ENCODE measurements at regions not wholly inside any gene's neighbourhood (a gene's known extent, or its start where the extent isn't known, plus 50 kb on each side); places are given as distances from the start of the nearest gene placed in this dataset.
"Not testable (repeated sequence)": the region's sequence is repeated elsewhere in the genome, so short reads cannot be mapped to it uniquely, and the experiment has no call there.

DNA sequence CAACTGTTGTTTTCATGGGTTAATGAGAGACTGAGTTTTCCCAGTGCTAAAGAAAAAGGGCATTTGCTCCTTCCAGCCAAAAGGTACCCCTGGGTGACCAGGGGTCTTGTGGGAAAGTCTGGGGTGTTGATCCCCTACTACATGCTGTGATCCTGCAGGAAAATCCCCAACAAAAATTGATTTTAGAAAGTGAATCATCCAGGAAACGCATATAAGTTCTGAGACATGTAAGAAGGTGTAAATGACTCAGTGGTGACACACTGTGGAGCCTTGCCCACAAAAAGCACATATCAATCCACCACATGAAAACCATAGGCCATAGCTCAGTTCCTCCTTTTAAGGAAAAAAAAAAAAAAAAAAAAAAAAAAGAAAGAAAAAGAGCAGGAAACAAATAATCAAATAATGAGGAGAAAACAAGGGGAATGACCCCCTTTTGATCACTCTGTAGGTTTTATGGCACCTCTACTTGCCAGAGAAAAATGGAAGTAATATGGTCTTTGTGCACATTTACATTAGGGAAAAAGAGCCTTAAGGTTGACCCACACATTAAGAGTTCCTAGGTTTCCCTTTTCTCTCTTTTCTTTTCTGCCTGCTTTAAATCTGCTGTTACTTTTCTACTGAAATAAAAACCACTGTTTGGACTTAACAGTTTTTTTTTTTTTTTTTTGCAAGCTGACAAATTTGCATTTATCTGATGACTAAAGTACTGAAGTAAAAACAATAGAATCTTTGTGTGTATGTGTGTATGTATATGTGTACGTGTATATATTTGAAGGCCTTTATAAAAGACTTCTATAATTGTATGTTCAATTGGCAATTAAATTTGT lies 386.0 kb downstream of the KIF20B start:
- Histone ChIP-seq H3K36me3 (ENCODE audit: insufficient read depth, low read length) (no peaks in the 10 kb centered on the region), H3K27me3 (ENCODE audit: insufficient read depth, low read length, poor library complexity, severe bottlenecking) (no peaks in the 10 kb centered on the region), H3K9me3 (ENCODE audit: low read length) (no peaks in the 10 kb centered on the region), H3K4me3 (ENCODE audit: low read length) (no peak overlapping the region), H3K27ac (ENCODE audit: low read depth, low read length) (no peak overlapping the region), H3K4me1 (ENCODE audit: insufficient read depth, low read length) (no peaks in the 10 kb centered on the region)
- no peaks in the 10 kb centered on the region for H3K27me3 Mint-ChIP-seq
- no peak for DNase-seq
- H3K4me3 Mint-ChIP-seq = no peak overlapping the region
- H3K36me3 Mint-ChIP-seq = no peaks in the 10 kb centered on the region
- H3K27ac Mint-ChIP-seq = no peak overlapping the region
- H3K9me3 Mint-ChIP-seq = peaks cover 0 to 3% (median 0%) of the 10 kb centered on the region in 5 donors
- no peaks in the 10 kb centered on the region for H3K4me1 Mint-ChIP-seq
- ChIA-PET CTCF (no interaction called here), POLR2A (no interaction called here)

DNA sequence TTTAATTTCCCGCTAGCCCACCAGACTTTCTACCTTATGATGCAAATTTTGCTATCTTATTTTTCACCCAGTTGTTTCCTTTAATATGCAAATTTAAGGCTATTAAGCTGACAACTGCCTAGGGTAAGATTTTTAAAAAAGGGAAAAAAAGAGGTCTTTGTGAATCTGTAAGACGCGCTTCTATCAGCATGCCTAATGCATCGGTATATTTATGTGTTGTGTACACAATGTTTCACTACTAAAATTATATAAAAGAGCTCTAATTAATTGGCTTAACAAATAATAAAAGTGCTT lies 386.6 kb downstream of the KIF20B start:
- Mint-ChIP-seq H3K4me1 (no peaks in the 10 kb centered on the region), H3K27ac (no peak overlapping the region), H3K36me3 (no peaks in the 10 kb centered on the region), H3K4me3 (no peak overlapping the region), H3K9me3 (peaks cover 0 to 2% (median 0%) of the 10 kb centered on the region in 5 donors), H3K27me3 (no peaks in the 10 kb centered on the region)
- Histone ChIP-seq H3K9me3 (ENCODE audit: low read length) (no peaks in the 10 kb centered on the region), H3K27ac (ENCODE audit: low read depth, low read length) (no peak overlapping the region), H3K27me3 (ENCODE audit: insufficient read depth, low read length, poor library complexity, severe bottlenecking) (no peaks in the 10 kb centered on the region), H3K4me1 (ENCODE audit: insufficient read depth, low read length) (no peaks in the 10 kb centered on the region), H3K36me3 (ENCODE audit: insufficient read depth, low read length) (no peaks in the 10 kb centered on the region), H3K4me3 (ENCODE audit: low read length) (no peak overlapping the region)
- DNase-seq = no peak
- CTCF ChIA-PET = no interaction called here
- POLR2A ChIA-PET = no interaction called here

DNA sequence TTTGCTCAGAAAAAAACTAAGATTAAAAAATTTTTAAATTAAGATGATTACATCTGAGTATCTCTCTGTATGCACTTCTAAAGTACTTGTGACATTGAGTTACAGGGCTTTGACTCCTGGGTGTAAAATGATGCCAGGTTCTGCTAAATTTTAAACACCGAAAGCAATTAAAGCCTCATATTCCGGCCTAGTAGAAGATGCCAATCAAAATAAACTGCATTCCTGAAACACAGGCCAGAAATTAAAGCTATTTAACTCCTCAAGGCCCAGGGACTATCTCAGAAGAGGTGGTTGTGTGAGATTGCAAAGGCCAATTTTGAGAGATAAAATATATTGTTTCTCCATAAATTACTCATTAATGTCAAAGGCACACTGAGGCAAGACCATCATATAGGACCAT lies 388.3 kb downstream of the KIF20B start:
- CTCF ChIA-PET = no interaction called here
- H3K9me3 Mint-ChIP-seq = peaks cover 0 to 6% (median 0%) of the 10 kb centered on the region in 5 donors

DNA sequence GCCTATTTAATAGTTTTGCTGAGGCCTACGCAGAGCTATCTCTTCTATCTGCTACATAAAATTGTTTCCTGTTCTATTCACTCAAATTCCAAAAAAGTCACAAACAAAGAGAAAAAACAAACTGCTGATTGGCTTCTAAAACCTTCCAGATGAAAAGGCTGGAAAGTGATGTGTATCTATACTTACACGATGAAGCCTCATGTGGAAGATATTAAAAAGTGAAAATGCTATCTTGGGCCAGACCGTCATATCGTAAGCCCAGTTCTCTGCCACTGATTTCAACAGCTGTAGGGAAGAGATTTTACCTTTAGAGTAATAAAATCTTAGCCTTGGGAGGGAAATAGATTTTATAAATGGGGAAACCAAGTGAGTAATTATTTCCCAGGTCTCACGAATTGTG lies 394.8 kb downstream of the KIF20B start:
- Mint-ChIP-seq H3K27ac (no peak overlapping the region), H3K4me3 (no peak overlapping the region)
- POLR2A ChIA-PET = no interaction called here

More for the DNA sequence above, 388.3 kb downstream of the KIF20B start:
- Histone ChIP-seq H3K36me3 (ENCODE audit: insufficient read depth, low read length) (no peaks in the 10 kb centered on the region), H3K4me3 (ENCODE audit: low read length) (no peak overlapping the region), H3K9me3 (ENCODE audit: low read length) (no peaks in the 10 kb centered on the region), H3K27me3 (ENCODE audit: insufficient read depth, low read length, poor library complexity, severe bottlenecking) (no peaks in the 10 kb centered on the region), H3K4me1 (ENCODE audit: insufficient read depth, low read length) (no peaks in the 10 kb centered on the region), H3K27ac (ENCODE audit: low read depth, low read length) (no peak overlapping the region)
- POLR2A ChIA-PET = no interaction called here
- Mint-ChIP-seq H3K27me3 (no peaks in the 10 kb centered on the region), H3K4me3 (no peak overlapping the region), H3K4me1 (no peaks in the 10 kb centered on the region), H3K36me3 (no peaks in the 10 kb centered on the region), H3K27ac (no peak overlapping the region)
- DNase-seq = no peak

DNA sequence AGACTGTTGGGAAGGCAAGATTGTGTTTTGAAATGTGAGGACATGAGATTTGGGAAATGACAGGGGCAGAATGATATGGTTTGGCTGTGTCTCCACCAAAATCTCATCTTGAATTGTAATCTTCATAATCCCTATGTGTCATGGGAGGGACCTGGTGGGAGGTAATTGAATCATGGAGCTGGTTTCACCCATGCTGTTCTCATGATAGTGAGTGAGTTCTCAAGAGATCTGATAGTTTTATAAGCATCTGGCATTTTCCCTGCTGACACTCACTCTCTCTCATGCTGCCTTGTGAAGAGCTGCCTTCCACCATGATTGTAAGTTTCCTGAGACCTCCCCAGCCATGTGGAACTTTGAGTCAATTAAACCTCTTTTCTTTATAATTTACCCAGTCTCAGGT lies 406.2 kb downstream of the KIF20B start:
- H3K4me3 Mint-ChIP-seq; DNase-seq; H3K4me1 Mint-ChIP-seq; H3K27ac ChIP-seq (ENCODE audit: low read depth, low read length); H3K9me3 Mint-ChIP-seq; H3K4me3 ChIP-seq (ENCODE audit: low read length); H3K27ac Mint-ChIP-seq; H3K27me3 Mint-ChIP-seq; H3K9me3 ChIP-seq (ENCODE audit: low read length); H3K36me3 Mint-ChIP-seq; H3K4me1 ChIP-seq (ENCODE audit: insufficient read depth, low read length); POLR2A ChIA-PET; H3K36me3 ChIP-seq (ENCODE audit: insufficient read depth, low read length); H3K27me3 ChIP-seq (ENCODE audit: insufficient read depth, low read length, poor library complexity, severe bottlenecking); CTCF ChIA-PET: not testable (repeated sequence)

More for the DNA sequence above, 394.8 kb downstream of the KIF20B start:
- Histone ChIP-seq H3K27ac (ENCODE audit: low read depth, low read length) (no peak overlapping the region), H3K36me3 (ENCODE audit: insufficient read depth, low read length) (no peaks in the 10 kb centered on the region), H3K27me3 (ENCODE audit: insufficient read depth, low read length, poor library complexity, severe bottlenecking) (no peaks in the 10 kb centered on the region), H3K4me3 (ENCODE audit: low read length) (no peak overlapping the region), H3K4me1 (ENCODE audit: insufficient read depth, low read length) (no peaks in the 10 kb centered on the region), H3K9me3 (ENCODE audit: low read length) (no peaks in the 10 kb centered on the region)
- no peaks in the 10 kb centered on the region for H3K4me1 Mint-ChIP-seq
- H3K36me3 Mint-ChIP-seq = no peaks in the 10 kb centered on the region
- H3K27me3 Mint-ChIP-seq = peaks cover 3 to 4% of the 10 kb centered on the region in 2 donors
- peaks cover 0 to 6% (median 0%) of the 10 kb centered on the region in 5 donors for H3K9me3 Mint-ChIP-seq
- CTCF ChIA-PET = no interaction called here
- DNase-seq = no peak

DNA sequence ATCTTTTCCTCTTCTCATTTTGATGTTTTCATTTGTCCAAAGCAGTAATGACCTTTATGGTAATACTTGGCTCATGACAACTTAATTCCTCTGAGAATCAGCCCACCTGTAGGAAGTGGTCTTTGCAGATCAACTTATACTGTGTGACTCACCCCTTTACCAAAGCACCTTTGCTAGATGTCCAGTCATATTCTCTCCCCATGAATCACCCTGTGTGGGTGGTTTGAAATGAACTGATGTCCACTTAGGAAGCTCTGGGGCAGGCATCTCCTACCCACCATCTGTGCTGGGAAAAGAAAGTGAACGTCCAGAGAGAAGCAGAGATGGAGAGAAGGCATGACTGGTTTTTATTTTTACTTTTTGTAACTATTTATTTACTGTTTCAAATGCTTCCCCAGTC lies 410.3 kb downstream of the KIF20B start:
- Mint-ChIP-seq H3K27me3 (peaks cover 0 to 2% of the 10 kb centered on the region in 2 donors), H3K4me3 (no peak overlapping the region), H3K27ac (no peak overlapping the region), H3K9me3 (peaks cover 0 to 7% (median 0%) of the 10 kb centered on the region in 5 donors), H3K4me1 (no peaks in the 10 kb centered on the region), H3K36me3 (no peaks in the 10 kb centered on the region)
- H3K9me3 ChIP-seq (ENCODE audit: low read length) = no peaks in the 10 kb centered on the region
- H3K36me3 ChIP-seq (ENCODE audit: insufficient read depth, low read length) = no peaks in the 10 kb centered on the region
- CTCF ChIA-PET = no interaction called here
- DNase-seq = no peak
- no peaks in the 10 kb centered on the region for H3K4me1 ChIP-seq (ENCODE audit: insufficient read depth, low read length)
- H3K27ac ChIP-seq (ENCODE audit: low read depth, low read length) = no peak overlapping the region
- POLR2A ChIA-PET = no interaction called here
- H3K4me3 ChIP-seq (ENCODE audit: low read length) = no peak overlapping the region
- H3K27me3 ChIP-seq (ENCODE audit: insufficient read depth, low read length, poor library complexity, severe bottlenecking) = no peaks in the 10 kb centered on the region

DNA sequence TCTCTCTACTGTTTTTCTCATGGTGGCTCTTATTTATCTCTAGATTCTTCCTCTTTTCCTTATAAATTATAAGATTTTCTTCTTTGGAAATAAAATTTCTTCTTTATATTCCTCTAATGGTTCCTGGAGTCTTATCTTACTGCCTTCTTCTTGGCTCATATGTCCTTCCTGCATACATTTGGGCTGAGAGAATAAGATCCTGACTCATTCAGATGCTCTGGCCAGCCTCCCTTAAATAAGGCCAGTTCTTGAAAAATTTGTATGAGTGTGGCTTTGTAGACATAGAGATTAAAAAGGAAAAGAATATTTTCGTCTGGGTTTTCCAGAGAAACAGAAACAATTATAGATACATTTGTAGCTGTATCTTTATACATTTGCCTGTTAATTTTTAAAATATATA lies 411.3 kb downstream of the KIF20B start:
- Mint-ChIP-seq H3K27ac (no peak overlapping the region), H3K4me1 (no peaks in the 10 kb centered on the region), H3K36me3 (no peaks in the 10 kb centered on the region), H3K9me3 (peaks cover 0 to 9% (median 0%) of the 10 kb centered on the region in 5 donors), H3K27me3 (peaks cover 0 to 1% of the 10 kb centered on the region in 2 donors), H3K4me3 (no peak overlapping the region)
- no peaks in the 10 kb centered on the region for H3K4me1 ChIP-seq (ENCODE audit: insufficient read depth, low read length)
- no peak overlapping the region for H3K27ac ChIP-seq (ENCODE audit: low read depth, low read length)
- no peak overlapping the region for H3K4me3 ChIP-seq (ENCODE audit: low read length)
- CTCF ChIA-PET = no interaction called here
- POLR2A ChIA-PET = no interaction called here
- no peaks in the 10 kb centered on the region for H3K36me3 ChIP-seq (ENCODE audit: insufficient read depth, low read length)
- DNase-seq = no peak
- no peaks in the 10 kb centered on the region for H3K27me3 ChIP-seq (ENCODE audit: insufficient read depth, low read length, poor library complexity, severe bottlenecking)
- H3K9me3 ChIP-seq (ENCODE audit: low read length) = no peaks in the 10 kb centered on the region

DNA sequence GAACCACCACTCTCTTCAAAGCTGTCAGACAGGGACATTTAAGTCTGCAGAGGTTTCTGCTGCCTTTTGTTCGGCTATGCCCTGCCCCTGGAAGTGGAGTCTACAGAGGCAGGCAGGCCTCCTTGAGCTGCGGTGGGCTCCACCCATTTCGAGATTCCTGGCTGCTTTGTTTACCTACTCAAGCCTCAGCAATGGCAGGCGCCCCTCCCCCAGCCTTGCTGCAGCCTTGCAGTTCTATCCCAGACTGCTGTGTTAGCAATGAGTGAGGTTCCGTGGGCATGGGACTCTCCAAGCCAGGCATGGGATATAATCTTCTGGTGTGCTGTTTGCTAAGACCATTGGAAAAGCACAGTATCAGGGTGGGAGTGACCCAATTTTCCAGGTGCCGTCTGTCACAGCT lies 417.2 kb downstream of the KIF20B start:
- H3K27ac ChIP-seq (ENCODE audit: low read depth, low read length); H3K36me3 ChIP-seq (ENCODE audit: insufficient read depth, low read length); H3K4me3 Mint-ChIP-seq; H3K9me3 ChIP-seq (ENCODE audit: low read length); H3K4me3 ChIP-seq (ENCODE audit: low read length); H3K36me3 Mint-ChIP-seq; H3K4me1 Mint-ChIP-seq; H3K27ac Mint-ChIP-seq; POLR2A ChIA-PET; DNase-seq; H3K4me1 ChIP-seq (ENCODE audit: insufficient read depth, low read length); H3K27me3 Mint-ChIP-seq; H3K27me3 ChIP-seq (ENCODE audit: insufficient read depth, low read length, poor library complexity, severe bottlenecking); CTCF ChIA-PET: not testable (repeated sequence)
- H3K9me3 Mint-ChIP-seq = peaks cover 0 to 13% (median 2%) of the 10 kb centered on the region in 5 donors
